ENCODE measurements at regions not wholly inside any gene's neighbourhood (a gene's known extent, or its start where the extent isn't known, plus 50 kb on each side); places are given as distances from the start of the nearest gene placed in this dataset.

DNA sequence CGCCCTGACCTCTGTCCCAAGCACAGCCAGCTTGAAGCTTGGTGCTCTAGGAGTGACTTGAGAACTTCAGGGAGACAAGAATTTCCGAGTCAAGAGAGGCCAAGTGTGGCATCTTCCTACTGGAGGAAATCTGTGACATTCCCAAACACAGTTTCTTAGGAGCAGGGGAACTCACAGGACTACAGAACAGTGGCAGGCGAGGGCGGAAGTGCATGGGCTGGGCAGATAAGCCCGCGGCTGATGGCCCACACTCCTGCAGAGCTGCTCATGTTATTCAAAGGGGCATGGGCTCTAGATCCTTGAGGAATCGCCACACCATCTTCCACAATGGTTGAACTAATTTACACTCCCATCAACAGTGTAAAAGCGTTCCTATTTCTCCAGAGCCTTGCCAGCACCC, 168.8 kb downstream of the KATNAL1 start:
- H3K36me3 Mint-ChIP-seq (ENCODE audit: low read depth) = no peaks in the 10 kb centered on the region
- DNase-seq (ENCODE audit: low spot score) = no peak
- intact Hi-C loops (cut with micrococcal nuclease) = no loop called here

GRCh38 chr13:30135868-30136267, 171.5 kb downstream of the KATNAL1 start:
- H3K27me3 Mint-ChIP-seq (ENCODE audit: insufficient read depth) = peaks cover 4% of the 10 kb centered on the region
- DNase-seq (ENCODE audit: low spot score) = no peak
- H3K4me3 Mint-ChIP-seq = no peak overlapping the region
- intact Hi-C loops (cut with micrococcal nuclease) = no loop called here
- no peak overlapping the region for H3K27ac Mint-ChIP-seq
- no peaks in the 10 kb centered on the region for H3K9me3 Mint-ChIP-seq
- H3K36me3 Mint-ChIP-seq (ENCODE audit: low read depth) = no peaks in the 10 kb centered on the region
- peaks cover 18% of the 10 kb centered on the region for H3K4me1 Mint-ChIP-seq (ENCODE audit: low read depth)

More for the DNA sequence above, 168.8 kb downstream of the KATNAL1 start:
- Mint-ChIP-seq H3K9me3 (no peaks in the 10 kb centered on the region), H3K27me3 (ENCODE audit: insufficient read depth) (peaks cover 4% of the 10 kb centered on the region), H3K27ac (no peak overlapping the region), H3K4me3 (no peak overlapping the region), H3K4me1 (ENCODE audit: low read depth) (peaks cover 28% of the 10 kb centered on the region)

GRCh38 chr13:30135351-30135750, 172.0 kb downstream of the KATNAL1 start:
- Mint-ChIP-seq H3K27me3 (ENCODE audit: insufficient read depth) (peaks cover 4% of the 10 kb centered on the region), H3K27ac (no peak overlapping the region), H3K36me3 (ENCODE audit: low read depth) (no peaks in the 10 kb centered on the region), H3K4me1 (ENCODE audit: low read depth) (peaks cover 18% of the 10 kb centered on the region), H3K9me3 (no peaks in the 10 kb centered on the region), H3K4me3 (no peak overlapping the region)
- DNase-seq (ENCODE audit: low spot score) = no peak
- intact Hi-C loops (cut with micrococcal nuclease) = no loop called here

DNA sequence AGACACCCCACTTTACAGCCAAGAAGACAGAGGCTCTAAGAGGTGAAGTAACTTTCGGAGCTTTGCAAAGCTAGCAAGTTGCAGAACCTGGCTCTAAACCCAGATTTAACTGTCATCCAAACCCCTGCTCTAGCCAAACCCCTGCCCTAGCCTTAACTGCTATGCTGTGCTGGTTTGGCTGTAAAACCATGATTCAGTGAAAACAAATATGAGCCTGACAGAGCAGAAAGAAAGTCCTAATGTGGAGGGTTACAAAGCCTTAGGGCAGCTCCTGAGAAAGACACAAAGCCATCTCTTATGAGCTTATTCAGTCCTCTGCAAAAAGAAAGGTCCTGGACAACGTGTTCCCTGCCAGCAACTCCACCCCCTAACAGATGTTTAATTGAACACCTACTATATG, 172.8 kb downstream of the KATNAL1 start:
- intact Hi-C loops (cut with micrococcal nuclease) = loop anchor here (5.0 kb wide), 1 partner anchor 38 kb away; no protein-coding TSS in a partner anchor
- H3K27ac Mint-ChIP-seq = no peak overlapping the region
- H3K27me3 Mint-ChIP-seq (ENCODE audit: insufficient read depth) = peaks cover 2% of the 10 kb centered on the region
- H3K36me3 Mint-ChIP-seq (ENCODE audit: low read depth) = no peaks in the 10 kb centered on the region
- H3K4me1 Mint-ChIP-seq (ENCODE audit: low read depth) = peaks cover 18% of the 10 kb centered on the region
- DNase-seq (ENCODE audit: low spot score) = no peak
- H3K9me3 Mint-ChIP-seq = no peaks in the 10 kb centered on the region
- H3K4me3 Mint-ChIP-seq = no peak overlapping the region

DNA sequence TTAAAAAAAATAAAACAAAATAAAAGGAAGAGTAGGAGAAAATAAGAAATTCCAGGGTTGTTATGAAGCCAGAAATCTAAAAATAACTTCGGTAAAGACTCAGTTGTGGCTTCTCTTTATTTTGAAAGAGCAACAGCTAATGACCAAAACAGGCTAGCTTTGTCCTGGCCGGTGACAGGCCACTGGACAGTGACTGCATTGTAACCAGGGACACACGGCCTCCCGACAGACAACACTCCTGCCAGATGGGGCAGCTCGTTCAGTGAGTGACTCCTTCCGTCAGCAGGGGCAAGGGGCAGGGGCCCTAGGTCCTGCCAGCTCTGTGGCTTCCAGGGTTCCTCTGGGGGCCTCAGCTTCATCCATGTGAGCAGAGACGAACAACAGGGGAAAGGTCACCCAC, 173.4 kb downstream of the KATNAL1 start:
- intact Hi-C loops (cut with micrococcal nuclease) = loop anchor here (2.0 to 5.0 kb wide), 2 partner anchors 38 to 447 kb away; no protein-coding TSS in a partner anchor
- no peaks in the 10 kb centered on the region for H3K9me3 Mint-ChIP-seq
- peaks cover 18% of the 10 kb centered on the region for H3K4me1 Mint-ChIP-seq (ENCODE audit: low read depth)
- H3K36me3 Mint-ChIP-seq (ENCODE audit: low read depth) = no peaks in the 10 kb centered on the region
- no peak overlapping the region for H3K4me3 Mint-ChIP-seq
- DNase-seq (ENCODE audit: low spot score) = no peak
- H3K27ac Mint-ChIP-seq = no peak overlapping the region
- H3K27me3 Mint-ChIP-seq (ENCODE audit: insufficient read depth) = no peaks in the 10 kb centered on the region

GRCh38 chr13:30133554-30133912, 173.8 kb downstream of the KATNAL1 start:
- no peaks in the 10 kb centered on the region for H3K27me3 Mint-ChIP-seq (ENCODE audit: insufficient read depth)
- peaks cover 18% of the 10 kb centered on the region for H3K4me1 Mint-ChIP-seq (ENCODE audit: low read depth)
- H3K27ac Mint-ChIP-seq = no peak overlapping the region
- DNase-seq (ENCODE audit: low spot score) = no peak
- H3K9me3 Mint-ChIP-seq = no peaks in the 10 kb centered on the region
- H3K4me3 Mint-ChIP-seq = no peak overlapping the region
- intact Hi-C loops (cut with micrococcal nuclease) = loop anchor here (2.0 to 5.0 kb wide), 2 partner anchors 39 to 447 kb away; no protein-coding TSS in a partner anchor
- no peaks in the 10 kb centered on the region for H3K36me3 Mint-ChIP-seq (ENCODE audit: low read depth)

DNA sequence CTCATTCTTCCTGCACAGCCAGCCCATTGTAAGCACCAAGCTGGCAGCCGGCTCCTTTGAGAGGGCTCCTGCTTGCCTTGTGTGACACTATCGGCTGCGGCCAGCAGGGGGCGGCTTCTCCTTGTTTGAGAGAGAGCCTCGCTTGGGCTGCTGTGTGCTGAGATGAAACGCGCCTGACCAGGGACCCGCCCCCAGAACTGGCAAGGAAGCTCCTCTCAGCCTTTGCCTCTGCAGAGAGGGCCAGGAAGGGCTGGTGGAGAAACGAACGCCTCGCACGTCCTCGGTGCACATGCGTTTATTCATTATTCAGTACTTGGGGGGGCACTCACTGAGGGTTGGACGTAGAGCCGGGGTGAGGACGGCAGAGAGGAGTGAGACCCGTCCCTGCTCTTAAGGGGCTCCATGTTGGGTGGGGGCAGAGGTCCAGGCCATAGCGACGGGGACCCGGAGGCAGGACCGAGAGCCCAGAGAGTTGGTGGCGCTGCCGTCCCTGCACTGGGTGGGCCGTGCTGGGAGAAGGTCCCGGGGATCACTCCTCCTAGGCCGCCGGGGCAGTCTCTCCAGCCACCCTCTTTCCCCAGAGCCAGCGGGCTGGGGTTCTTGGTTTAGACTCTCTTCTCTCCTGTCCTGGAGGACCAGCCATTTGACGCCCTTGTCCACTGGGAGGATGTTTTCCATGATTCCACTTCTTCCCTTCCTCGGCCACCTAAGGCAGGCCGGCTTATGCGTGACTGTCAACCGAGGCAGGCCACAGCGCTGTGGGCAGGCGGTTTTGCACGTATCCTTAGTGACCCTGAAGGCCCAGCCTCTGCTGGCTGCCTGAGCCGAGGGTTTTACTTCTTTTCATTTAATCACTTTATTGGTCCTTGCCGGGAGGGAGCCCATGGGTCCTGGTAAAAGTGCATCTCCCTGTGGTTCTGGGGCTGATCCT, 174.5 kb downstream of the KATNAL1 start:
- DNase-seq (ENCODE audit: low spot score) = peak; percentile 92
- Mint-ChIP-seq H3K4me3 (no peak overlapping the region), H3K27me3 (ENCODE audit: insufficient read depth) (no peaks in the 10 kb centered on the region), H3K36me3 (ENCODE audit: low read depth) (no peaks in the 10 kb centered on the region), H3K9me3 (no peaks in the 10 kb centered on the region), H3K27ac (peak overlapping the region; percentile 67), H3K4me1 (ENCODE audit: low read depth) (peaks cover 18% of the 10 kb centered on the region)
- intact Hi-C loops (cut with micrococcal nuclease) = loop anchor here (1.0 to 5.0 kb wide), 12 partner anchors 13 to 732 kb away; partner anchors contain the start of gene KATNAL1

- Mint-ChIP-seq H3K27me3 (ENCODE audit: insufficient read depth) (no peaks in the 10 kb centered on the region), H3K9me3 (no peaks in the 10 kb centered on the region), H3K4me3 (no peak overlapping the region), H3K4me1 (ENCODE audit: low read depth) (peaks cover 13% of the 10 kb centered on the region), H3K36me3 (ENCODE audit: low read depth) (no peaks in the 10 kb centered on the region), H3K27ac (no peak overlapping the region)
- no peak for DNase-seq (ENCODE audit: low spot score)
- intact Hi-C loops (cut with micrococcal nuclease) = no loop called here
Measured at GRCh38 chr13:30129411-30129810, 177.9 kb downstream of the KATNAL1 start.

- H3K4me3 Mint-ChIP-seq = no peak overlapping the region
- no peak overlapping the region for H3K27ac Mint-ChIP-seq
- no peaks in the 10 kb centered on the region for H3K27me3 Mint-ChIP-seq (ENCODE audit: insufficient read depth)
- peaks cover 13% of the 10 kb centered on the region for H3K4me1 Mint-ChIP-seq (ENCODE audit: low read depth)
- no peak for DNase-seq (ENCODE audit: low spot score)
- H3K36me3 Mint-ChIP-seq (ENCODE audit: low read depth) = no peaks in the 10 kb centered on the region
- no peaks in the 10 kb centered on the region for H3K9me3 Mint-ChIP-seq
- intact Hi-C loops (cut with micrococcal nuclease) = no loop called here
Measured at GRCh38 chr13:30128591-30128990, 178.8 kb downstream of the KATNAL1 start.

DNA sequence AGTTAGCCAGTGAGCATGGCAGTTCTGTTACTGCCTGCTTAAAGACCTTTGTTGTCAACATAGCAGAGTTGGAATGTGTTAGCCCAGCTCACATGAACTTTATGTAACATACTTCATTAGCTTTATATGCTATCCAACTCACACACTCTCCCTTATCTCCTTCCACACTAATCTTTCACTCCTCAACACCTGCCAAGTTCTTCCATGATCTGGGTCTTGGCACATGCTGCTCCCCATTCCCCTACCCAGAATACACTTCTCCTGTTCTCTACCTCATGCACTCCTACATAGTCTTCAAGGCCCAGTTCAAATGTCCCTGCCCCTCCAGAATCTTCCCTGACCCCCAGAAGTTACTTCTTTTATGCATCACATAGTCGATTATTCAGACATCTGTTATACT, 179.3 kb downstream of the KATNAL1 start:
- Mint-ChIP-seq H3K9me3 (no peaks in the 10 kb centered on the region), H3K27ac (no peak overlapping the region), H3K4me1 (ENCODE audit: low read depth) (peaks cover 10% of the 10 kb centered on the region), H3K4me3 (no peak overlapping the region), H3K36me3 (ENCODE audit: low read depth) (peaks cover 1% of the 10 kb centered on the region), H3K27me3 (ENCODE audit: insufficient read depth) (peaks cover 2% of the 10 kb centered on the region)
- no peak for DNase-seq (ENCODE audit: low spot score)
- intact Hi-C loops (cut with micrococcal nuclease) = no loop called here

DNA sequence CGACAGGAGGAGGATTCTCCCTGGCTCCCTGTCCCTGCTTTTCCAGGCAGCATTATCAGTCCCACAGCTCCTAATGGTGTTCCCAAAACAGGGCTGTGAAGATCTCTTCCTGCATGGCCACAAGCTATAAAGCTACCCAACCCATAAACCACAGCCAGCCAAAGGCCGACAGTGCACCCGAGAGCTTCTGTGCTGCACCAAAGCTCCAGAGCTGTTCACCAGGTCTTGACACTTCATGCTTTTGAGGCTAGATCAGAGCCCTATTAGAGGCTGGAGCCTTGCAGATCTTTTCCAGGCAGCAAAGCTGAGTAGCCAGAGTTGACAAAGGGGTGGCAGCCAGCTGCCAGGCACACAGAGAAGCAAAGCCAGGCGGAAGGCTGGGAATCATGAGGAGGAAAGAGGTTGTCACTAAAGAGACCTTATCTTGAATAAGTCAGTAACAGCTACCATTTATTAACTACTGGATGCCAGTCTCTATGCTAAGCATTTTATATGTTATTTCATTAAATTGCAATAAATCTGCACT, 180.4 kb downstream of the KATNAL1 start:
- no peaks in the 10 kb centered on the region for H3K9me3 Mint-ChIP-seq
- H3K4me1 Mint-ChIP-seq (ENCODE audit: low read depth) = peaks cover 2% of the 10 kb centered on the region
- H3K27me3 Mint-ChIP-seq (ENCODE audit: insufficient read depth) = peaks cover 2% of the 10 kb centered on the region
- DNase-seq (ENCODE audit: low spot score) = no peak
- no peak overlapping the region for H3K4me3 Mint-ChIP-seq
- H3K27ac Mint-ChIP-seq = no peak overlapping the region
- intact Hi-C loops (cut with micrococcal nuclease) = no loop called here
- H3K36me3 Mint-ChIP-seq (ENCODE audit: low read depth) = peaks cover 1% of the 10 kb centered on the region

DNA sequence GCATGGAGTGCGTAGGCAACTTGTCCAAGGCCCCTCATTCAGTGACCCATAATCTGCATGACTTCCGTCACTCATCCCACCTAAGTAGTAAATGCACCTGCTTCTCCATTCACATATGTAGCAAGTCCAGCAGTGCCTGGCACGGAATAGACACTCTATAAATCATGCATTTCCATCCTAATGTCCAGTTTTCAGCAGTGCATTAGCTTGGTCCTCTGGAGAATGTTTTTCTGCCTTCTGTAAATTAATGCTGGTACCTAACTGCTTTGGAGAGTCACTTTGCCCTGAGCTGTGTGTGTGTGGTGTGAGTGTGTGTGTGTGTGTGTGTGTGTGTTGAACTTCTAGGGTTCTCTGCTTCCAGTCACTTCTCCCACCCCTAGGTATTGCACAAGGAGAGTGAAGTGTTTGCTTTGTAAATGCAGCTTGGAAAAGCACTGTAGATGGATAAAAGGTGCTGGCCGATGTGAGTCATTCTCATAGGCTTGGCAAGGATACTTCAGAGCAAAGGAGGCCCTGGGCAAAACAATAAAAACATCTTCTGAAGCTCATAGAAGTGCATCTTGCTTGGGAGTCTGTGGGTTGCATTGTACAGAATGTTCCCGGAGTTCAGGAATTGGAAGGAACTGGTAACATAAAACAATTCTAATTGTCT, 181.8 kb downstream of the KATNAL1 start:
- DNase-seq (ENCODE audit: low spot score) = no peak
- Mint-ChIP-seq H3K27ac (no peak overlapping the region), H3K9me3 (no peaks in the 10 kb centered on the region), H3K4me1 (ENCODE audit: low read depth) (peaks cover 16% of the 10 kb centered on the region), H3K36me3 (ENCODE audit: low read depth) (peaks cover 1% of the 10 kb centered on the region), H3K27me3 (ENCODE audit: insufficient read depth) (peaks cover 2% of the 10 kb centered on the region), H3K4me3 (no peak overlapping the region)
- intact Hi-C loops (cut with micrococcal nuclease) = no loop called here
